Right lobe of liver (tissue), 6 donors: ENCODE measurements at regions not wholly inside any gene's neighbourhood (a gene's known extent, or its start where the extent isn't known, plus 50 kb on each side); places are given as distances from the start of the nearest gene placed in this dataset.

ENCODE experiments used
- ATAC-seq, 4 donors: fragments of 200-7000 bp; cut with Tn5 transposase; one replicate each; pipeline ENCODE4 v1.9.1; 2020; ENCODE audit warnings: mild to moderate bottlenecking in 4 of 4, moderate library complexity in 4 of 4
- DNase-seq, 3 donors: peaks; one replicate each; pipeline ENCODE4 v3.0.0-alpha.2; 2020
- H3K27ac ChIP-seq, 3 donors: fragments of 200-600 bp; one replicate each; pipeline ENCODE4 v1.8.0; 2022
- H3K27me3 ChIP-seq, 2 donors: fragments of 200-600 bp; one replicate each; pipeline ENCODE4 v1.8.0; 2022
- H3K36me3 ChIP-seq, 4 donors: fragments of 200-600 bp; sonication (generic) in 1 of 4; one replicate each; pipeline versions ENCODE4 v1.5.1 to v1.8.0; 2017 to 2022; ENCODE audit warnings: control low read depth in 1 of 4
- H3K4me1 ChIP-seq, 4 donors: fragments of 200-600 bp; sonication (generic) in 1 of 4; one replicate each; pipeline versions ENCODE4 v1.5.1 to v1.8.0; 2017 to 2022; ENCODE audit warnings: control low read depth in 1 of 4
- H3K4me3 ChIP-seq, 3 donors: fragments of 200-600 bp; one replicate each; pipeline ENCODE4 v1.8.0; 2022
- H3K9me3 ChIP-seq, 4 donors: fragments of 200-600 bp; sonication (generic) in 1 of 4; one replicate each; pipeline versions ENCODE4 v1.5.1 to v1.8.0; 2017 to 2022; ENCODE audit warnings: control low read depth in 1 of 4
- POLR2A ChIP-seq: fragments of 450-650 bp; IDR thresholded peaks from one replicate; pipeline ENCODE4 v1.6.1; 2017; ENCODE audit warnings: antibody characterized with exemption, mild to moderate bottlenecking
- WGBS: methylation state at CpG from one replicate; pipeline ENCODE4 v1.1.6; 2018; ENCODE audit warnings: low coverage, low lambda C conversion rate; ENCODE audit not compliant: insufficient coverage; ENCODE audit errors: missing lambda C conversion rate; 5-methylcytosine and 5-hydroxymethylcytosine counted together
- intact Hi-C, 2 donors: fragments of 100-400 bp; cut with DNase I; formaldehyde crosslinking; loops; one replicate each; pipeline versions ENCODE4 v1.11.2 to v1.14.1; 2022
- TF ChIP-seq, protein P1 (sequence below), 4 donors: fragments of 200-600 bp in 3 of 4; fragments of 450-650 bp in 1 of 4; IDR thresholded peaks; one replicate each; pipeline versions ENCODE4 v1.5.1 to v1.8.0; 2016 to 2022; ENCODE audit warnings: antibody characterized with exemption in 4 of 4, mild to moderate bottlenecking in 2 of 4
- donor health status: DM: no; HTN: yes; CAD: no.
- donor health status: DM: no; HTN: no; CAD: no.
- donor health status: DM: no; HTN: no; CAD: no.
- donor health status: DM: no; HTN: yes; CAD: no.
- donor health status: DM: no; HTN: yes; CAD: no.

DNA sequence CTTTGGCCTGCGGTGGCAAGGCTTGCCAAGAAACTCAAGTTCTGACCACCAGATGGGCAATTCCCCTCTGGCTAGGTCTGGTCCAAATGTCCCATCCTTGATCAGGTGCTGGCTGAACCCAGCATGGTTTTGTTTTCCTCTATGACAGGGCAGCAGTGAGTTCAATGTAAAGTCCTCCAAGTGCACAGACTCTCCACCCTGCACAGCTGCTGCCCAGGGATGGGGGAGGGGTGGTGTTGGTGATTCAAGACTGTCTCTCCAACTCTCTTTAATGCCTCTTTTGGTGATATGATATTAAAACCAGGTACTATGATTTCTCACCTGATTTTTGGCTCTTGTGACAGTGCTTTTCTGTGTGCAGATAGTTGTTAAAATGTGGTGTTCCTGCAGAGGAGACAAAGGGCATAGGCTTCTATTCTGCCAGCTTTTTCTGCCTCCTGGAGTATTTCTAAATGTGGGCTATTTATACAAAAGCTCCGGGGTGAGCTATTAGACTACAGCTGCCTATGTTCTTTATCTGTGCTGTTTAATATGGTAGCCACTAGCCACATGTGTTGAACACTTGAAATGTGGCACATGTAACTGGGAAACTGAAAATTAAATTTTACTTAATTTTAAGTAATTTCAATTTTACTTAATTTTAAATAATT is 64.0 kb upstream of the STK39 start:
- no peak for DNase-seq
- no peaks in the 10 kb centered on the region for H3K36me3 ChIP-seq
- H3K9me3 ChIP-seq, result no peaks in the 10 kb centered on the region
- no peaks in the 10 kb centered on the region for H3K4me1 ChIP-seq
- intact Hi-C loops, result no loop called here
- H3K27ac ChIP-seq, result no peak overlapping the region
- no peak for ATAC-seq
- 38% methylated on average over 1 of the region's 2 CpGs for WGBS
- H3K4me3 ChIP-seq, result no peak overlapping the region
- no peaks in the 10 kb centered on the region for H3K27me3 ChIP-seq
- TF ChIP-seq POLR2A, result no peak
- TF ChIP-seq, protein P1, sequence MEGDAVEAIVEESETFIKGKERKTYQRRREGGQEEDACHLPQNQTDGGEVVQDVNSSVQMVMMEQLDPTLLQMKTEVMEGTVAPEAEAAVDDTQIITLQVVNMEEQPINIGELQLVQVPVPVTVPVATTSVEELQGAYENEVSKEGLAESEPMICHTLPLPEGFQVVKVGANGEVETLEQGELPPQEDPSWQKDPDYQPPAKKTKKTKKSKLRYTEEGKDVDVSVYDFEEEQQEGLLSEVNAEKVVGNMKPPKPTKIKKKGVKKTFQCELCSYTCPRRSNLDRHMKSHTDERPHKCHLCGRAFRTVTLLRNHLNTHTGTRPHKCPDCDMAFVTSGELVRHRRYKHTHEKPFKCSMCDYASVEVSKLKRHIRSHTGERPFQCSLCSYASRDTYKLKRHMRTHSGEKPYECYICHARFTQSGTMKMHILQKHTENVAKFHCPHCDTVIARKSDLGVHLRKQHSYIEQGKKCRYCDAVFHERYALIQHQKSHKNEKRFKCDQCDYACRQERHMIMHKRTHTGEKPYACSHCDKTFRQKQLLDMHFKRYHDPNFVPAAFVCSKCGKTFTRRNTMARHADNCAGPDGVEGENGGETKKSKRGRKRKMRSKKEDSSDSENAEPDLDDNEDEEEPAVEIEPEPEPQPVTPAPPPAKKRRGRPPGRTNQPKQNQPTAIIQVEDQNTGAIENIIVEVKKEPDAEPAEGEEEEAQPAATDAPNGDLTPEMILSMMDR (IDR thresholded peaks at IDR 0.05), result no peak

DNA sequence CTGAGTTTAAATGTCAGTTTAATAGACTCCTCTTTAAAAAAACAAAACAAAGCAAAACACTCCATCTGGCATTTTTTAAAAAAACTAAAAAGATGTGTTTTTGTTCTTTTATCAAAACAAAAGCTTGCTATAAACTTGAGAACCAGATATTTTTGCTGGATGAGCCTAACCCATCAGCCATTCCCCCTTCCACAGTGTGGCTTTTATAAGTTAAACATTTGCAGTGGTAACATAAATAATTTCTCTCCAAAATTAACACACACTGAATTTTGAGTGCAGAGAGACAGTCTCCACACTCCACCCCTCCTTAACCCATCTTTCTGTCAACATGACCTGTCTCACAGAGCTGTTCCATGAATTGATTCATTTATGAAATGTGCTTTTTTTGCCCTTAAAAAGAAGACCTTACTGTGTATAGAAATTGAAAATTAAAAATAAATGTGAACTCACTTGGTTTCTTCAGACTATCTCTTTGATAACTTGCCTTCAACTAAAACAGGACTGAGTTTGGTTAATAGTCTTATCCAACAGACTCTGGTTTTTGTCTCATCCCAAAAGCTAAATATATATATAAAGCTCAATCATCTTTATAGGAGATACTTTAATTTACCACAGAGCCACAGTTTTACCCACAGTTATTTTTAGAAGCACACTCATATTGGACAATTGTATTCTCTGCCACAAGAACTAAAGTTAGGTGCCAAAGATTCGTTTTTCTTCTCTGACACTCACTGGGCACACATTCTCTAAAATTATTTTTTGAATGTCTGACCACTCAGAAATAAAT is 64.8 kb upstream of the STK39 start:
- Histone ChIP-seq H3K36me3 (no peaks in the 10 kb centered on the region), H3K27me3 (no peaks in the 10 kb centered on the region), H3K4me1 (no peaks in the 10 kb centered on the region), H3K27ac (no peak overlapping the region), H3K9me3 (no peaks in the 10 kb centered on the region), H3K4me3 (no peak overlapping the region)
- DNase-seq (no peak), ATAC-seq (no peak)
- WGBS, result 26% methylated on average over 1 of the region's 1 CpG
- intact Hi-C loops, result no loop called here
- TF ChIP-seq, protein P1 (IDR thresholded peaks at IDR 0.05), result no peak
- no peak for TF ChIP-seq POLR2A

DNA sequence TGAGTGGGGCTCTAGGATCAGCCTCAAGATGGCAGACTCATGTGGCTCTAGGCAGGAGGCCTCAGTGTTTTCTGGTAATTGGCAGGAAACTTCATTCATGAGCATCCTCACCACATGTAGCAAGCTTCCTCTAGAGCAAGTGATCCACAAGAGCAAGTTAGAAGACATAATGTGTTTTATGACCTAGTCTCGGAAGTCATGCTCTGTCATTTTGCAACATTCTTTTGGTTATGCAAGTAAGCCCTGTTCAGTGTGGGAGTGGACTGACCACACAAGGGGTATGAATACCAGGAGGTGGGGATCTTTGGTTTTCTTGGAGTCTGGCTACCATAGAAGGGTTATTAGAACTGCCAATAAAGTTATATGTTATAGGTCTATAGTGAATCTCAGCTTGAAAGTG is 66.8 kb upstream of the STK39 start:
- TF ChIP-seq POLR2A, result no peak
- H3K4me3 ChIP-seq, result no peak overlapping the region
- H3K27ac ChIP-seq, result no peak overlapping the region
- no peak for ATAC-seq
- H3K36me3 ChIP-seq, result no peaks in the 10 kb centered on the region
- no peaks in the 10 kb centered on the region for H3K27me3 ChIP-seq
- no peak for DNase-seq
- no peaks in the 10 kb centered on the region for H3K9me3 ChIP-seq
- H3K4me1 ChIP-seq, result no peaks in the 10 kb centered on the region
- intact Hi-C loops, result no loop called here
- WGBS, result 80% methylated on average over 1 of the region's 1 CpG

DNA sequence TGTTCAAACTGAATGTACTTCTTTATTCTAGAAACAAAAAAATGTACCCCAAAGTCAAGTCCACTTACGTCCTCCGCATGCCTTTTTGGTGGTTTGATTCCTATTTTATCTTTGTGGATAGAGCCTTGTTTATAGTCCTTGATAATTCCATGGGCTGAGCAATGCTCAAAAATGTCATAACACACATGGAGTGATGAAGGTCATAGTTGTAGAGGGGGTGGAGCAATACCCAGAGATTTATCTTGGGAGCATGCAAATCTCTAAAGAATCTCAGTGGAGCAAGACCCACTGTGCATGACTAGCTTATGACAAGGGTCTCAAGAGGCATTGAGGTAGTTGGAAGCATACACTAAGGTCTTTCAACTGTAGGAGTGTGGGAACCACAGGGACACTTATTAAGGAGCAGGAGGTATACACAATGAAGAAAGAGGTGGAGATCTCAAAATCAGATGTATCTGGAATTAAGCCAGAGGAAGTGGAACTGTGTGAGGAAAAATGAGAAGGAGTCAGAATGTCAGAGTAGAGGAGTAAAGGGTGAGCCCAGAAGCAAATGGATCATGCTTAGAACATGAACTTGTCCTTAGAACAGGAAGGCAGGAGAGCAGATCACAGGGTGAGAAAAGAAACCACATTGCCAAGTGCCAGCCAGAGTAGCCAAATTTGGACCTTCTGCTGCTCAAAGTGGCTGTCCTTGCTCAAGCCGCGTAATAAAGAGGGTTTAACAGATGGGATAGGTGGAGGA is 68.1 kb upstream of the STK39 start:
- Histone ChIP-seq H3K36me3 (no peaks in the 10 kb centered on the region), H3K27me3 (no peaks in the 10 kb centered on the region), H3K4me3 (no peak overlapping the region), H3K9me3 (no peaks in the 10 kb centered on the region), H3K27ac (no peak overlapping the region), H3K4me1 (no peaks in the 10 kb centered on the region)
- TF ChIP-seq POLR2A, result no peak
- TF ChIP-seq, protein P1 (IDR thresholded peaks at IDR 0.05), result no peak
- no peak for DNase-seq
- no peak for ATAC-seq
- intact Hi-C loops, result no loop called here
- 81% methylated on average over 4 of the region's 4 CpGs for WGBS

DNA sequence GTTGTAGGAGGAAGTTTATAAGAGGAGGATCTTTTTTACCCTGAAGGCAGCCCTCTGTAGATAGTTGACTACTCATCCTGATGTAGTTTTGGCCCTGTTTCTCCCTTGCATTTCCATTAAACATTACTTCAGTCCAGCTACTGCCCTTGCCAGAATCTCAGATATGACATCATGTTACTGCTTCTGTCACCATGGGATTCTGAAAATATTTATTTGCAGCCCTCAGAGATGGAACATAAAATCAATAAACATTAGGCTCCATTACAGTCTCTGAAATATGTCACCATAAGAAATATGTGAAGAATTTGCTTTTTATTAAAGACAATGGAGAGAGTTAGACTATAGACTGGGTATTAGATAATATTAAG is 68.7 kb upstream of the STK39 start:
- no peaks in the 10 kb centered on the region for H3K4me1 ChIP-seq
- H3K4me3 ChIP-seq, result no peak overlapping the region
- TF ChIP-seq, protein P1 (IDR thresholded peaks at IDR 0.05), result no peak
- TF ChIP-seq POLR2A, result no peak
- ATAC-seq, result no peak
- H3K36me3 ChIP-seq, result no peaks in the 10 kb centered on the region
- H3K27me3 ChIP-seq, result no peaks in the 10 kb centered on the region
- no peak for DNase-seq
- no peaks in the 10 kb centered on the region for H3K9me3 ChIP-seq
- intact Hi-C loops, result no loop called here
- H3K27ac ChIP-seq, result no peak overlapping the region
